GM12878 (cell line): ENCODE measurements at regions not wholly inside any gene's neighbourhood (a gene's known extent, or its start where the extent isn't known, plus 50 kb on each side); places are given as distances from the start of the nearest gene placed in this dataset.

ENCODE experiments used
- CREM ChIP-seq: IDR thresholded peaks from 2 replicates; pipeline ENCODE4 v1.6.1; 2014; ENCODE audit warnings: antibody characterized with exemption, low read depth
- ESRRA ChIP-seq: IDR thresholded peaks from 2 replicates; pipeline ENCODE4 v1.6.1; 2012; ENCODE audit warnings: mild to moderate bottlenecking, low read length, improper control_type of control experiment
- EZH2 ChIP-seq: IDR thresholded peaks from 2 replicates; pipeline ENCODE4 v1.6.1; 2012; ENCODE audit warnings: low read depth, mild to moderate bottlenecking, control low read depth, inconsistent platforms, low read length, borderline replicate concordance; ENCODE audit not compliant: control insufficient read depth
- POLR2AphosphoS5 ChIP-seq: IDR thresholded peaks from 2 replicates; pipeline ENCODE4 v1.6.1; 2011; ENCODE audit warnings: mild to moderate bottlenecking, low read length, inconsistent platforms
- RELA ChIP-seq: fragments of 450-650 bp; IDR thresholded peaks from 2 replicates; pipeline ENCODE4 v1.8.0; 2014; ENCODE audit warnings: borderline replicate concordance; ENCODE audit not compliant: partially characterized antibody
- SMAD1 ChIP-seq: fragments of 450-650 bp; IDR thresholded peaks from 2 replicates; pipeline ENCODE4 v1.6.1; 2018; ENCODE audit warnings: mild to moderate bottlenecking, low read depth; ENCODE audit not compliant: partially characterized antibody
- TARDBP ChIP-seq: IDR thresholded peaks from 2 replicates; pipeline ENCODE4 v1.6.1; 2016; ENCODE audit warnings: borderline replicate concordance
- ZNF207 ChIP-seq: fragments of 450-650 bp; IDR thresholded peaks from 2 replicates; pipeline ENCODE4 v1.6.1; 2014; ENCODE audit warnings: antibody characterized with exemption, mild to moderate bottlenecking, borderline replicate concordance
- TF ChIP-seq, protein P1 (sequence below): fragments of 450-650 bp; IDR thresholded peaks from 2 replicates; pipeline ENCODE4 v1.6.1; 2017; ENCODE audit warnings: mild to moderate bottlenecking, moderate library complexity

DNA sequence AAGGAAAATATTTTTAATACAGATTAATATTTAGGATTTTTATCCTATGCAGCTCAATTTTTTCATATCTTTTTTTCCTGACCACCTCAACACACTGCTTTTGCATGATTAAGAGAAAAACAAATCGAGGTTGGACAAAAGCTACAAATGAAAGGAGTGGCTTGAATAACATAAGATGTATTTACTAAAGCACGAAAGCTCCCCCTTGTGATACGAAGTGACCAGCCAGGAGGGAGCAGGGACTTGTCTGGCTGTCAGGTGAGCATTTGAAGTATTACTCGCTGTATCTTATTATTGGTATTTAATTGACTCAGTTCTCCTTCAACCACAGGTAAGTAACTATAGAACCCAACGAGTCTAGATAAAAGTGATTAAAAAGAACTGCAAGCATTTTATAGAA is 265.2 kb upstream of the PHF14 start:
- TF ChIP-seq EZH2 (no peak), ZNF207 (no peak), TARDBP (no peak), RELA (no peak), ESRRA (no peak), POLR2AphosphoS5 (no peak), CREM (no peak), SMAD1 (no peak)
- TF ChIP-seq, protein P1, sequence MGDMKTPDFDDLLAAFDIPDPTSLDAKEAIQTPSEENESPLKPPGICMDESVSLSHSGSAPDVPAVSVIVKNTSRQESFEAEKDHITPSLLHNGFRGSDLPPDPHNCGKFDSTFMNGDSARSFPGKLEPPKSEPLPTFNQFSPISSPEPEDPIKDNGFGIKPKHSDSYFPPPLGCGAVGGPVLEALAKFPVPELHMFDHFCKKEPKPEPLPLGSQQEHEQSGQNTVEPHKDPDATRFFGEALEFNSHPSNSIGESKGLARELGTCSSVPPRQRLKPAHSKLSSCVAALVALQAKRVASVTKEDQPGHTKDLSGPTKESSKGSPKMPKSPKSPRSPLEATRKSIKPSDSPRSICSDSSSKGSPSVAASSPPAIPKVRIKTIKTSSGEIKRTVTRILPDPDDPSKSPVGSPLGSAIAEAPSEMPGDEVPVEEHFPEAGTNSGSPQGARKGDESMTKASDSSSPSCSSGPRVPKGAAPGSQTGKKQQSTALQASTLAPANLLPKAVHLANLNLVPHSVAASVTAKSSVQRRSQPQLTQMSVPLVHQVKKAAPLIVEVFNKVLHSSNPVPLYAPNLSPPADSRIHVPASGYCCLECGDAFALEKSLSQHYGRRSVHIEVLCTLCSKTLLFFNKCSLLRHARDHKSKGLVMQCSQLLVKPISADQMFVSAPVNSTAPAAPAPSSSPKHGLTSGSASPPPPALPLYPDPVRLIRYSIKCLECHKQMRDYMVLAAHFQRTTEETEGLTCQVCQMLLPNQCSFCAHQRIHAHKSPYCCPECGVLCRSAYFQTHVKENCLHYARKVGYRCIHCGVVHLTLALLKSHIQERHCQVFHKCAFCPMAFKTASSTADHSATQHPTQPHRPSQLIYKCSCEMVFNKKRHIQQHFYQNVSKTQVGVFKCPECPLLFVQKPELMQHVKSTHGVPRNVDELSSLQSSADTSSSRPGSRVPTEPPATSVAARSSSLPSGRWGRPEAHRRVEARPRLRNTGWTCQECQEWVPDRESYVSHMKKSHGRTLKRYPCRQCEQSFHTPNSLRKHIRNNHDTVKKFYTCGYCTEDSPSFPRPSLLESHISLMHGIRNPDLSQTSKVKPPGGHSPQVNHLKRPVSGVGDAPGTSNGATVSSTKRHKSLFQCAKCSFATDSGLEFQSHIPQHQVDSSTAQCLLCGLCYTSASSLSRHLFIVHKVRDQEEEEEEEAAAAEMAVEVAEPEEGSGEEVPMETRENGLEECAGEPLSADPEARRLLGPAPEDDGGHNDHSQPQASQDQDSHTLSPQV: no peak
